Fibroblast of skin of left quadriceps (primary cell): ENCODE measurements at regions not wholly inside any gene's neighbourhood (a gene's known extent, or its start where the extent isn't known, plus 50 kb on each side); places are given as distances from the start of the nearest gene placed in this dataset.
"Not testable (repeated sequence)": the region's sequence is repeated elsewhere in the genome, so short reads cannot be mapped to it uniquely, and the experiment has no call there.

Experiments
- DNase-seq, 2 experiments: peaks; one replicate each; pipeline ENCODE4 v3.0.0-alpha.2; 2013; ENCODE audit warnings: low read depth in 2 of 2

GRCh38 chr7:1341361-1342089 is 108.9 kb downstream of the UNCX start:
- DNase-seq: no peak

- DNase-seq: no peak
These were observed 109.5 kb downstream of the UNCX start for GRCh38 chr7:1342090-1342640.

GRCh38 chr7:1343551-1343950 is 110.9 kb downstream of the UNCX start:
- DNase-seq: no peak

GRCh38 chr7:1344421-1344820 is 111.7 kb downstream of the UNCX start:
- no peak for DNase-seq

GRCh38 chr7:1344981-1345701 is 112.5 kb downstream of the UNCX start:
- DNase-seq: no peak

GRCh38 chr7:1345796-1346755 is 113.2 kb downstream of the MICALL2 start:
- no peak for DNase-seq

GRCh38 chr7:1346851-1347250 is 112.4 kb downstream of the MICALL2 start:
- no peak for DNase-seq

- no peak for DNase-seq
These were observed 111.0 kb downstream of the MICALL2 start for GRCh38 chr7:1348096-1348822.

GRCh38 chr7:1348823-1349335 is 110.4 kb downstream of the MICALL2 start:
- DNase-seq: no peak

- DNase-seq: no peak
These were observed 109.9 kb downstream of the MICALL2 start for GRCh38 chr7:1349351-1349761.

- DNase-seq: no peak
These were observed 107.2 kb downstream of the MICALL2 start for GRCh38 chr7:1351881-1352625.

- DNase-seq: no peak
These were observed 106.5 kb downstream of the MICALL2 start for GRCh38 chr7:1352656-1353271.

- DNase-seq: no peak
These were observed 104.4 kb downstream of the MICALL2 start for GRCh38 chr7:1354661-1355567.

GRCh38 chr7:1355568-1356340 is 103.5 kb downstream of the MICALL2 start:
- no peak for DNase-seq

GRCh38 chr7:1356853-1357252 is 102.4 kb downstream of the MICALL2 start:
- not testable (repeated sequence) for DNase-seq

- not testable (repeated sequence) for DNase-seq
These were observed 102.0 kb downstream of the MICALL2 start for GRCh38 chr7:1357260-1357600.

- DNase-seq: no peak
These were observed 101.5 kb downstream of the MICALL2 start for GRCh38 chr7:1357601-1358271.
